NCI-H524 treated with DMSO at 0.1 percent for 48 hours (cell line): ENCODE measurements at regions not wholly inside any gene's neighbourhood (a gene's known extent, or its start where the extent isn't known, plus 50 kb on each side); places are given as distances from the start of the nearest gene placed in this dataset.
A peak's percentile ranks its signal among the peaks of the same experiment; 100 is the strongest.

ENCODE experiments used
- DNase-seq: peaks from one replicate; lab custom pipeline; 2025; lab: John Stamatoyannopoulos, UW

GRCh38 chr4:127081041-127081440 is 551.7 kb upstream of the INTU start:
- no peak for DNase-seq

- DNase-seq = no peak
Observed at GRCh38 chr4:127082986-127083385, 549.8 kb upstream of the INTU start.

GRCh38 chr4:127084666-127085065 is 548.1 kb upstream of the INTU start:
- no peak for DNase-seq

GRCh38 chr4:127097061-127097460 is 535.7 kb upstream of the INTU start:
- peak; percentile 19 for DNase-seq

GRCh38 chr4:127102361-127102760 is 530.4 kb upstream of the INTU start:
- DNase-seq = no peak

GRCh38 chr4:127103681-127104115 is 529.1 kb upstream of the INTU start:
- DNase-seq = no peak

- no peak for DNase-seq
Observed at GRCh38 chr4:127113844-127114362, 518.9 kb upstream of the INTU start.

- no peak for DNase-seq
Observed at GRCh38 chr4:127118681-127119080, 514.1 kb upstream of the INTU start.

- DNase-seq = peak; percentile 86
Observed at GRCh38 chr4:127120441-127121090, 512.2 kb upstream of the INTU start.

- no peak for DNase-seq
Observed at GRCh38 chr4:127124919-127125318, 507.8 kb upstream of the INTU start.

- no peak for DNase-seq
Observed at GRCh38 chr4:127126718-127127117, 506.0 kb upstream of the INTU start.

GRCh38 chr4:127131527-127131926 is 501.2 kb upstream of the INTU start:
- no peak for DNase-seq

- DNase-seq = no peak
Observed at GRCh38 chr4:127134490-127134889, 498.3 kb upstream of the INTU start.

- no peak for DNase-seq
Observed at GRCh38 chr4:127138586-127138985, 494.2 kb upstream of the INTU start.

GRCh38 chr4:127139788-127140286 is 492.9 kb upstream of the INTU start:
- no peak for DNase-seq

GRCh38 chr4:127140306-127140705 is 492.5 kb upstream of the INTU start:
- no peak for DNase-seq

- no peak for DNase-seq
Observed at GRCh38 chr4:127141856-127142255, 490.9 kb upstream of the INTU start.

- DNase-seq = no peak
Observed at GRCh38 chr4:127143460-127144195, 489.1 kb upstream of the INTU start.

GRCh38 chr4:127145006-127145540 is 487.7 kb upstream of the INTU start:
- DNase-seq = peak; percentile 64

- DNase-seq = no peak
Observed at GRCh38 chr4:127148165-127148564, 484.6 kb upstream of the INTU start.

GRCh38 chr4:127149086-127149485 is 483.7 kb upstream of the INTU start:
- DNase-seq = no peak

GRCh38 chr4:127151941-127152340 is 480.8 kb upstream of the INTU start:
- no peak for DNase-seq

- DNase-seq = no peak
Observed at GRCh38 chr4:127155116-127155515, 477.6 kb upstream of the INTU start.
